Esophagus muscularis mucosa (tissue), 3 donors: ENCODE measurements at regions not wholly inside any gene's neighbourhood (a gene's known extent, or its start where the extent isn't known, plus 50 kb on each side); places are given as distances from the start of the nearest gene placed in this dataset.
"Not testable (repeated sequence)": the region's sequence is repeated elsewhere in the genome, so short reads cannot be mapped to it uniquely, and the experiment has no call there.

Source experiments
- POLR2A ChIP-seq: fragments of 450-650 bp; IDR thresholded peaks from one replicate; pipeline ENCODE4 v1.6.1; 2017; ENCODE audit warnings: antibody characterized with exemption, moderate library complexity, mild to moderate bottlenecking, low read depth
- TF ChIP-seq, protein P1 (sequence below), 3 experiments: fragments of 200-600 bp in 2 of 3; fragments of 450-650 bp in 1 of 3; sonication (generic) in 2 of 3; IDR thresholded peaks; one replicate each; pipeline ENCODE4 v1.5.1; 2017 to 2019; ENCODE audit warnings: antibody characterized with exemption in 3 of 3, mild to moderate bottlenecking in 2 of 3, moderate library complexity in 1 of 3

DNA sequence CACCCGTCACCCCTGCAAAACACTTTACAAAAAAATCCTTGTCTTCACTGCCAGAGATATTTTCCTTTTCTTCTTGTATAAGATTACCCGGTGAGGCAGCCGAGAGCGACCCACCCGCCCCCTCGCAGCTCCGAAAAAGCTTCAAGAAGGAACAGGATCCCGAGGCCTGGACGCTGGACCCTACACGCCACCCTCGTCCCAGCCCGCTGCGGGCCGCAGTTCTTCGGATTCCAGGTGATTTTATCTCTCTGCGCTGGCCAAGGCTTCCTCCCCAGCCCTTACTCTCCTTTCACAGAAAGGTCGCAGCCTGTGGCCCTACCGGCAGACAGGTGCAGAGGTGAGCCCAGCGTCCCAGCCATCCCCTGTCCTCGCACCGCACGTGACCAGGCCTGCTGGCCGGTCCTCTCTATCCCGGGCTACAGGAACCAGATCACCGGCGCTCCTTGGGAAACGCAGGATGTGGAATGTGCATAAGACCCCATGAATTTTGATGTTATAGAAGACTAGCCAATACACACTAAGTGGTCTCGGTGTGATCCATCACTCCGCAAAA, 2993.5 kb upstream of the TEKT4 start:
- TF ChIP-seq, protein P1, sequence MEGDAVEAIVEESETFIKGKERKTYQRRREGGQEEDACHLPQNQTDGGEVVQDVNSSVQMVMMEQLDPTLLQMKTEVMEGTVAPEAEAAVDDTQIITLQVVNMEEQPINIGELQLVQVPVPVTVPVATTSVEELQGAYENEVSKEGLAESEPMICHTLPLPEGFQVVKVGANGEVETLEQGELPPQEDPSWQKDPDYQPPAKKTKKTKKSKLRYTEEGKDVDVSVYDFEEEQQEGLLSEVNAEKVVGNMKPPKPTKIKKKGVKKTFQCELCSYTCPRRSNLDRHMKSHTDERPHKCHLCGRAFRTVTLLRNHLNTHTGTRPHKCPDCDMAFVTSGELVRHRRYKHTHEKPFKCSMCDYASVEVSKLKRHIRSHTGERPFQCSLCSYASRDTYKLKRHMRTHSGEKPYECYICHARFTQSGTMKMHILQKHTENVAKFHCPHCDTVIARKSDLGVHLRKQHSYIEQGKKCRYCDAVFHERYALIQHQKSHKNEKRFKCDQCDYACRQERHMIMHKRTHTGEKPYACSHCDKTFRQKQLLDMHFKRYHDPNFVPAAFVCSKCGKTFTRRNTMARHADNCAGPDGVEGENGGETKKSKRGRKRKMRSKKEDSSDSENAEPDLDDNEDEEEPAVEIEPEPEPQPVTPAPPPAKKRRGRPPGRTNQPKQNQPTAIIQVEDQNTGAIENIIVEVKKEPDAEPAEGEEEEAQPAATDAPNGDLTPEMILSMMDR (IDR thresholded peaks at IDR 0.05), result not testable (repeated sequence)
- TF ChIP-seq POLR2A, result not testable (repeated sequence)
